ENCODE measurements at regions not wholly inside any gene's neighbourhood (a gene's known extent, or its start where the extent isn't known, plus 50 kb on each side); places are given as distances from the start of the nearest gene placed in this dataset.

GRCh38 chr2:77578354-77578753 is 56.2 kb upstream of the LRRTM4 start:
- TF ChIP-seq CTCF (IDR thresholded peaks at IDR 0.05), result no peak

GRCh38 chr2:77579076-77579769 is 57.0 kb upstream of the LRRTM4 start:
- TF ChIP-seq CTCF (IDR thresholded peaks at IDR 0.05), result no peak

GRCh38 chr2:77588438-77588837 is 66.3 kb upstream of the LRRTM4 start:
- TF ChIP-seq CTCF (IDR thresholded peaks at IDR 0.05), result no peak

GRCh38 chr2:77590298-77590917 is 68.2 kb upstream of the LRRTM4 start:
- TF ChIP-seq CTCF (IDR thresholded peaks at IDR 0.05), result no peak

DNA sequence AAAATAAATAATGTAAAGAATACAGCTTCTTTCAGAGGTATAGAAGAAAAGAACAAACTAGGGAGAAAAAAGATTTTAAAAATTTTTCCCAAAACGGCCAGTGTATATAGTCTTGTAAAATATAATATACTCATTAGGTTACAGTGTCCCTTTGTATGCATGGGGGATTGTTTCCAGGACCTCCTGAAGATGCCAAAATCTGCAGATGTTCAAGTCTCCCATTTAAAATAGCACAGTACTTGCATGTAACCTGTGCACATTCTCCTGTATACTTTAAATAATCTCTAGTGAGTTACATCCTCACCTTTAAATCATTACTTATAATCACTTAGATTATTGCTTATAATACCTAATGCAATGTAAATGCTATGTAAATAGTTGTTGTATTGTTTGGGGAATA is 80.6 kb upstream of the LRRTM4 start:
- TF ChIP-seq CTCF (IDR thresholded peaks at IDR 0.05), result no peak

DNA sequence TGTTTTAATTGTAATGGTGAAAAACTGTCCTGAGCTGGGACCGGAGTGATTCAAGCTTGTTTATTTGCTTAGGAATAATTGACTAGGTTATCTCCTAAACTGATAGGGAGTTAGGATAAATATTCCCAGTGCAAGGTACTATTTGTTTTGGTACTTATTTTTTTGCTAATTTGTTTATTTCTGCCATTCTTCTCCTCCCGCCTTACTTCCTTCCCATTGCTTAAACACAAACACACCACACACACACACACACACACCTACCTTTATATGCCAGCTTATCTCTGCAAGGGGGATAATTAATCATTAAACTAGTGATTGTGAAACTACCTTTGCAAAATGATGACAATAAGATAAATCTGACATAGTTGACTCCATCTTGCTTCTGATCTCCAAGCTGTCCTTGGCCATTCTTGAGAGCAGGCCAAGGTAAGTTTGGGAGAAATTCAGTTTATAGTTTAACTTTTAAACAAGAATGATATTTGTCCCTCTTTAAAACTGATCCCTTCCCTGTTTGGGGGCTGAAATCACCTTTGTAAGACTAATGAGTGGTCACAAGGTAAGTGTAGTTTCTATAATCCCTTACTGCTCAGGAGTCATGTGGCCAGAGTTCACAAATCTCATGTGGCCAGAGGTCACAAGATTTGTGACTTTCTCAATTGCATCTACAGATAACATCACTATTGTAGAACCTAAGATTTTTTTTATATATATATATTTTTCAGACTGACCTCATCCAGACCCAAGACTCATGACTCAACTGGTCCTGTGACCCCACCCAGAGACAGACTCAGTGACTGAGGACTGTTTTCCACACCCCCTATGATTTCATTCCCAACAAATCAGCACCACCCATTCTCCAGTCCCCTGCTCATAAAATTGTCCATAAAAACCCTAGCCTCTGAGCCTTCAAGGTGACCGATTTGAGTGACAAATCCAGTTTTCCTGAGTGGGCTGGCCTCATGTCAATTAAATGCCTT is 83.1 kb upstream of the LRRTM4 start:
- TF ChIP-seq CTCF (IDR thresholded peaks at IDR 0.05), result no peak

DNA sequence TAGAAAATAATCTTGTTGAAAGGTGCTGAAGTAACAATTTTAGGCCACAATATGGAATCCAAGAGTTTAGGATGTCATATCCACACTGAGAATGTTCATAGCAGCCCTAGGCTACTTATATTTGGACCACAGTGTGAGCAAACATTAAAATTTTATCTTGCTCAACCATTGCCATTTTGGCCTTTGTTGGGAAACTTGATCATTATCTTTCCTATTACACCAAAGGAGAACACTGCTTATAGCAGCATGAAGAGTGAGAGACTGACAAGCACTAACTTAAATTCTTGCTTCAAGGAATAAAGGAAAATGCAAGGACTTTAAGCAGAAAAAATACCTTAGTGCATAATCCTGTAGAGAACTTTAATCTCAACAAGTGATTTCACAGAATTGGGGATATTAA is 86.3 kb upstream of the LRRTM4 start:
- no peak for TF ChIP-seq CTCF (IDR thresholded peaks at IDR 0.05)

Measured in LNCAP (cell line).